HEK293 (cell line): ENCODE measurements at regions not wholly inside any gene's neighbourhood (a gene's known extent, or its start where the extent isn't known, plus 50 kb on each side); places are given as distances from the start of the nearest gene placed in this dataset.

ENCODE experiments used
- CTCF ChIP-seq: fragments of 450-650 bp; formaldehyde crosslinking; IDR thresholded peaks from 2 replicates; pipeline ENCODE4 v1.5.1; 2016; ENCODE audit warnings: missing biosample characterization, missing genetic modification characterization
- ZNF2 ChIP-seq: fragments of 450-650 bp; formaldehyde crosslinking; IDR thresholded peaks from 2 replicates; pipeline ENCODE4 v1.5.1; 2016; ENCODE audit warnings: missing biosample characterization, missing genetic modification characterization

- no peak for TF ChIP-seq CTCF (tag by site-specific recombination)
- TF ChIP-seq ZNF2 (tag by site-specific recombination), result no peak
Observed at GRCh38 chr9:135188681-135189151, 101.2 kb downstream of the OLFM1 start.
